ENCODE measurements at regions not wholly inside any gene's neighbourhood (a gene's known extent, or its start where the extent isn't known, plus 50 kb on each side); places are given as distances from the start of the nearest gene placed in this dataset.

DNA sequence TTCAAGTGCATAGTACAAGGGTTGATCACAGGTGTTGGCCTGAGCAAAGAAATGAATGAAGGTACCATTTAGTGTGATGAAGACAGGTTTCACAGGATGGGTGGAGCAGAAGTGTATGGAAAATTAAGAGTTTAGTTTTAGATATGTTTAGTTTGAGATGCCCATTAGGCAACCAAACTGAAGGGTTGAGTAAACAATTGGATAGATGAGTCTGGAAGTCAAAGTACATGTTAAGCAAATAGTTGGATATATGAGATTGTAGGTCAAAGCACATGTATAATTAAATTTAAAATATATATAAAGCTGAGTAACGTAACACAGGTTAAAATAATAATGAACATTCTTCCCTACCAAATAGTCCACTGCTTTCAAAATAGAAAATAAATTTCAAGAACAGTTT is 237.1 kb upstream of the PCSK5 start:
- H3K36me3 ChIP-seq (replicated peaks in 1 of 2; ENCODE audit: control extremely low read depth in 1 of 2, control insufficient read depth in 1 of 2, extremely low read depth in 1 of 2, insufficient read depth in 2 of 2, low read length in 1 of 2): no peaks in the 10 kb centered on the region
- WGBS (ENCODE audit: insufficient coverage): no CpG with 5 or more reads among the region's 1 CpG
- no peak overlapping the region for H3K4me2 ChIP-seq (replicated peaks; ENCODE audit: low read depth, low read length, poor library complexity, severe bottlenecking)
- no peak overlapping the region for H3K27ac ChIP-seq (ENCODE audit: low read length in 2 of 2)
- no peak overlapping the region for H3K4me3 ChIP-seq (ENCODE audit: control extremely low read depth in 1 of 5, extremely low read depth in 1 of 5, insufficient read depth in 1 of 5, low read depth in 2 of 5, low read length in 4 of 5)
- ChIA-PET CTCF (no interaction called here), POLR2A (no interaction called here)
- no peaks in the 10 kb centered on the region for H3K79me2 ChIP-seq (ENCODE audit: control insufficient read depth, insufficient read depth, low read length)
- Mint-ChIP-seq H3K27me3 (no peaks in the 10 kb centered on the region), H3K4me1 (no peaks in the 10 kb centered on the region), H3K4me3 (no peak overlapping the region), H3K9me3 (ENCODE audit: insufficient read depth) (no peaks in the 10 kb centered on the region), H3K27ac (no peak overlapping the region)
- TF ChIP-seq, protein P1, sequence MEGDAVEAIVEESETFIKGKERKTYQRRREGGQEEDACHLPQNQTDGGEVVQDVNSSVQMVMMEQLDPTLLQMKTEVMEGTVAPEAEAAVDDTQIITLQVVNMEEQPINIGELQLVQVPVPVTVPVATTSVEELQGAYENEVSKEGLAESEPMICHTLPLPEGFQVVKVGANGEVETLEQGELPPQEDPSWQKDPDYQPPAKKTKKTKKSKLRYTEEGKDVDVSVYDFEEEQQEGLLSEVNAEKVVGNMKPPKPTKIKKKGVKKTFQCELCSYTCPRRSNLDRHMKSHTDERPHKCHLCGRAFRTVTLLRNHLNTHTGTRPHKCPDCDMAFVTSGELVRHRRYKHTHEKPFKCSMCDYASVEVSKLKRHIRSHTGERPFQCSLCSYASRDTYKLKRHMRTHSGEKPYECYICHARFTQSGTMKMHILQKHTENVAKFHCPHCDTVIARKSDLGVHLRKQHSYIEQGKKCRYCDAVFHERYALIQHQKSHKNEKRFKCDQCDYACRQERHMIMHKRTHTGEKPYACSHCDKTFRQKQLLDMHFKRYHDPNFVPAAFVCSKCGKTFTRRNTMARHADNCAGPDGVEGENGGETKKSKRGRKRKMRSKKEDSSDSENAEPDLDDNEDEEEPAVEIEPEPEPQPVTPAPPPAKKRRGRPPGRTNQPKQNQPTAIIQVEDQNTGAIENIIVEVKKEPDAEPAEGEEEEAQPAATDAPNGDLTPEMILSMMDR (IDR thresholded peaks at IDR 0.05): no peak
- TF ChIP-seq EZH2 (IDR thresholded peaks at IDR 0.05; ENCODE audit: borderline replicate concordance, insufficient read depth, low read depth, low read length, poor library complexity, severe bottlenecking): no peak
- H2AFZ ChIP-seq (ENCODE audit: insufficient read depth, low read depth, low read length, poor library complexity, severe bottlenecking): no peak overlapping the region
- no peak overlapping the region for H3K9ac ChIP-seq (ENCODE audit: low read length)
- intact Hi-C loops (cut with micrococcal nuclease): no loop called here
- no peaks in the 10 kb centered on the region for H3K27me3 ChIP-seq (replicated peaks in 1 of 4; ENCODE audit: control extremely low read depth in 1 of 4, control insufficient read depth in 3 of 4, insufficient read depth in 4 of 4, low read length in 3 of 4)
- peaks cover 0 to 4% (median 0%) of the 10 kb centered on the region in 3 donors for H3K9me3 ChIP-seq (ENCODE audit: control extremely low read depth in 1 of 3, control insufficient read depth in 2 of 3, insufficient read depth in 1 of 3, low read length in 2 of 3)
- DNase-seq (no peak), ATAC-seq (ENCODE audit: low read depth) (no peak)
- H3K4me1 ChIP-seq (ENCODE audit: control insufficient read depth in 2 of 2, insufficient read depth in 2 of 2, low read length in 2 of 2): no peaks in the 10 kb centered on the region
- H4K20me1 ChIP-seq (ENCODE audit: control insufficient read depth, insufficient read depth, low read length, poor library complexity, severe bottlenecking): no peaks in the 10 kb centered on the region

DNA sequence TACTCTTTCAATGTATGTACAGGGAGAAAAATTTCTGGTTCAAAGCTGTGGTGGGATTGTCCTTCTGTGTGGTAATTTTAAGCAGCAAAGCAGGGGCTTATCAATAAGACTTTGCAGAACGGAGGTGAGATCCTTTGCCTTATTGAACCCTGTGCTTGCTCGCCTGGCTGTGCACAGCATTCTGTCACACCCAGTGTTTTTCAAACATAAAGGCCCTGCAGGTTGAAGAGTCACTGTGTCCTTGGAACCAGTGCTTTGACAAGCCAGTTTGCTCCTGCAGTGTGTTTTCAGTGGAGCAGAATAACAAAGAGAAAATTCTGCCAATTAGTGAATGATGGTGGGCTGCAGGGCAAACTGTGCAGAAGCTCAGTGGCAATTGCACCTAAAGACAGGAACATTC is 236.7 kb upstream of the PCSK5 start:
- intact Hi-C loops (cut with micrococcal nuclease): no loop called here
- Mint-ChIP-seq H3K9me3 (ENCODE audit: insufficient read depth) (no peaks in the 10 kb centered on the region), H3K27me3 (no peaks in the 10 kb centered on the region), H3K27ac (no peak overlapping the region), H3K4me1 (no peaks in the 10 kb centered on the region), H3K4me3 (no peak overlapping the region)
- no peak for DNase-seq
- H3K36me3 ChIP-seq (replicated peaks in 1 of 2; ENCODE audit: control extremely low read depth in 1 of 2, control insufficient read depth in 1 of 2, extremely low read depth in 1 of 2, insufficient read depth in 2 of 2, low read length in 1 of 2): no peaks in the 10 kb centered on the region
- TF ChIP-seq EZH2 (IDR thresholded peaks at IDR 0.05; ENCODE audit: borderline replicate concordance, insufficient read depth, low read depth, low read length, poor library complexity, severe bottlenecking): no peak
- TF ChIP-seq, protein P1 (IDR thresholded peaks at IDR 0.05): no peak
- H4K20me1 ChIP-seq (ENCODE audit: control insufficient read depth, insufficient read depth, low read length, poor library complexity, severe bottlenecking): no peaks in the 10 kb centered on the region
- no peak overlapping the region for H3K27ac ChIP-seq (ENCODE audit: low read length in 2 of 2)
- H3K9me3 ChIP-seq (ENCODE audit: control extremely low read depth in 1 of 3, control insufficient read depth in 2 of 3, insufficient read depth in 1 of 3, low read length in 2 of 3): peaks cover 0 to 3% (median 0%) of the 10 kb centered on the region in 3 donors
- H3K9ac ChIP-seq (ENCODE audit: low read length): no peak overlapping the region
- POLR2A ChIA-PET: no interaction called here
- no peak overlapping the region for H3K4me3 ChIP-seq (ENCODE audit: control extremely low read depth in 1 of 5, extremely low read depth in 1 of 5, insufficient read depth in 1 of 5, low read depth in 2 of 5, low read length in 4 of 5)
- no peaks in the 10 kb centered on the region for H3K79me2 ChIP-seq (ENCODE audit: control insufficient read depth, insufficient read depth, low read length)
- H3K4me1 ChIP-seq (ENCODE audit: control insufficient read depth in 2 of 2, insufficient read depth in 2 of 2, low read length in 2 of 2): no peaks in the 10 kb centered on the region
- no peaks in the 10 kb centered on the region for H3K27me3 ChIP-seq (replicated peaks in 1 of 4; ENCODE audit: control extremely low read depth in 1 of 4, control insufficient read depth in 3 of 4, insufficient read depth in 4 of 4, low read length in 3 of 4)
- CTCF ChIA-PET: no interaction called here
- no peak overlapping the region for H2AFZ ChIP-seq (ENCODE audit: insufficient read depth, low read depth, low read length, poor library complexity, severe bottlenecking)
- 83% methylated on average over 2 of the region's 2 CpGs for WGBS (ENCODE audit: insufficient coverage)
- ATAC-seq (ENCODE audit: low read depth): no peak
- H3K4me2 ChIP-seq (replicated peaks; ENCODE audit: low read depth, low read length, poor library complexity, severe bottlenecking): no peak overlapping the region

All from B cell (primary cell).